HepG2 (cell line): ENCODE measurements at regions not wholly inside any gene's neighbourhood (a gene's known extent, or its start where the extent isn't known, plus 50 kb on each side); places are given as distances from the start of the nearest gene placed in this dataset.

Experiments used
- ATAC-seq: fragments of 200-7000 bp; cut with Tn5 transposase; 3 replicates; pipeline ENCODE4 v1.9.1; 2020; ENCODE audit warnings: mild to moderate bottlenecking, moderate library complexity
- BruUV-seq: library from RNA; stranded (reverse); fragments of 400-500 nt; replicated peaks from 2 replicates; lab custom pipeline; 2021; lab: Mats Ljungman, UMichigan
- CTCF ChIA-PET: fragments of 300-600 bp; formaldehyde crosslinking; extraction: SDS; loops from one replicate; lab custom pipeline; 2021; ENCODE audit warnings: low total read pairs, inconsistent platforms, low intra/inter-chr PET ratio; lab: Yijun Ruan, JAX
- POLR2A ChIA-PET: fragments of 350-600 bp; sonication (Branson Sonifier 250); formaldehyde crosslinking; loops from one replicate; lab custom pipeline; 2020; ENCODE audit warnings: antibody characterized with exemption, inconsistent platforms; lab: Yijun Ruan, JAX
- DNase-seq: peaks from one replicate; pipeline ENCODE4 v3.0.0-alpha.2; 2015; ENCODE audit warnings: low spot score
- FAIRE-seq: peaks from 3 replicates; lab custom pipeline; 2011; peaks lifted over from hg19 to GRCh38; lab: Jason Lieb, UNC
- H2AFZ ChIP-seq: one replicate; pipeline ENCODE4 v1.6.1; 2011; ENCODE audit warnings: low read length, inconsistent platforms
- H3K27ac ChIP-seq: fragments of 300-600 bp; 3 replicates; pipeline ENCODE4 v1.8.0; 2011; ENCODE audit warnings: mixed run types, mild to moderate bottlenecking, mixed read lengths, low read length, inconsistent platforms; ENCODE audit not compliant: insufficient read depth; ENCODE audit errors: extremely low read length
- H3K27me3 ChIP-seq, 2 experiments: fragments of 200-600 bp in 1 of 2; 2 replicates in 1 of 2; 3 replicates in 1 of 2; pipeline versions ENCODE4 v1.6.0 to v1.8.0; 2011; ENCODE audit warnings: low read length in 2 of 2, mild to moderate bottlenecking in 2 of 2, moderate library complexity in 2 of 2, inconsistent platforms in 1 of 2; ENCODE audit not compliant: insufficient read depth in 2 of 2, control insufficient read depth in 1 of 2
- H3K36me3 ChIP-seq, 2 experiments: fragments of 200-600 bp in 1 of 2; replicated peaks in 1 of 2; 2 replicates in 1 of 2; 3 replicates in 1 of 2; pipeline versions ENCODE4 v1.5.1 to v1.8.0; 2011; ENCODE audit warnings: low read length in 2 of 2, inconsistent platforms in 1 of 2; ENCODE audit not compliant: insufficient read depth in 2 of 2, control insufficient read depth in 1 of 2
- H3K4me1 ChIP-seq: 2 replicates; pipeline ENCODE4 v1.5.1; 2012; ENCODE audit warnings: low read length, inconsistent platforms; ENCODE audit not compliant: insufficient read depth
- H3K4me2 ChIP-seq: 2 replicates; pipeline ENCODE4 v1.6.0; 2011; ENCODE audit warnings: low read depth, low read length, inconsistent platforms
- H3K4me3 ChIP-seq, 3 experiments: fragments of 200-600 bp in 1 of 3; sonication (generic), shearing (Covaris generic) in 1 of 3; replicated peaks in 1 of 3; 2 replicates each; pipeline ENCODE4 v1.5.1; 2011 to 2016; ENCODE audit warnings: low read length in 3 of 3, inconsistent platforms in 2 of 3, low read depth in 2 of 3, mild to moderate bottlenecking in 2 of 3, control low read depth in 1 of 3, mixed read lengths in 1 of 3; ENCODE audit not compliant: insufficient read depth in 1 of 3
- H3K79me2 ChIP-seq: one replicate; pipeline ENCODE4 v1.6.1; 2011; ENCODE audit warnings: low read length, inconsistent platforms; ENCODE audit not compliant: insufficient read depth
- H3K9ac ChIP-seq: 2 replicates; pipeline ENCODE4 v1.6.0; 2011; ENCODE audit warnings: mild to moderate bottlenecking, low read depth, low read length, inconsistent platforms; ENCODE audit not compliant: insufficient read depth
- H3K9me3 ChIP-seq: 2 replicates; pipeline ENCODE4 v1.5.1; 2012; ENCODE audit warnings: mild to moderate bottlenecking, low read length
- H4K20me1 ChIP-seq: 2 replicates; pipeline ENCODE4 v1.6.0; 2011; ENCODE audit warnings: inconsistent platforms, mild to moderate bottlenecking, low read length, moderate library complexity; ENCODE audit not compliant: insufficient read depth
- KLF6 ChIP-seq: IDR thresholded peaks from 2 replicates; pipeline ENCODE4 v1.8.0; 2016; ENCODE audit warnings: missing biosample characterization, missing genetic modification reagents
- MAFF ChIP-seq: IDR thresholded peaks from 2 replicates; pipeline ENCODE4 v1.6.1; 2011; ENCODE audit warnings: low read depth, low read length, improper control_type of control experiment
- MAFK ChIP-seq, 2 experiments: IDR thresholded peaks in 1 of 2; conservative IDR thresholded peaks in 1 of 2; 2 replicates each; pipeline ENCODE4 v1.6.1; 2011; ENCODE audit warnings: improper control_type of control experiment in 2 of 2, low read length in 2 of 2
- YY1 ChIP-seq: IDR thresholded peaks from 2 replicates; pipeline ENCODE4 v1.6.1; 2011; ENCODE audit warnings: low read length, low read depth, moderate library complexity, mild to moderate bottlenecking; ENCODE audit not compliant: insufficient read depth, insufficient replicate concordance
- ZNF33A ChIP-seq: sonication (generic); formaldehyde crosslinking; IDR thresholded peaks from 2 replicates; pipeline ENCODE4 v1.5.1; 2020; ENCODE audit warnings: missing genetic modification reagents, mild to moderate bottlenecking, moderate library complexity, borderline replicate concordance
- ZNF609 ChIP-seq: sonication (generic); formaldehyde crosslinking; IDR thresholded peaks from 2 replicates; pipeline ENCODE4 v1.4.0; 2020; ENCODE audit warnings: mild to moderate bottlenecking, missing genetic modification reagents, borderline replicate concordance
- WGBS: methylation state at CpG from one replicate; pipeline ENCODE4 v1.1.6; 2017; ENCODE audit warnings: low lambda C conversion rate; 5-methylcytosine and 5-hydroxymethylcytosine counted together
- in situ Hi-C: cut with HindIII; loops from 2 replicates; pipeline ENCODE4 v1.10.0; 2017; ENCODE audit warnings: low pct_unique_long_range_greater_than_20kb; ENCODE audit not compliant: extremely low pct_ligation_motif_present
- intact Hi-C: fragments of 100-400 bp; cut with micrococcal nuclease; formaldehyde crosslinking; loops from one replicate; pipeline ENCODE4 v1.10.0; 2022; ENCODE audit not compliant: unreplicated experiment

GRCh38 chr3:110900576-110900975 lies 171.0 kb upstream of the NECTIN3 start (continued):
- no peak for TF ChIP-seq ZNF609 (CRISPR knock-in tag)
- no peak for TF ChIP-seq YY1

- H3K36me3 ChIP-seq, result no peaks in the 10 kb centered on the region
- no peaks in the 10 kb centered on the region for H3K9me3 ChIP-seq
- H2AFZ ChIP-seq, result no peak overlapping the region
- H3K9ac ChIP-seq, result no peak overlapping the region
- no peak overlapping the region for H3K4me3 ChIP-seq
- ATAC-seq (no peak), FAIRE-seq (no peak), DNase-seq (no peak)
- no peaks in the 10 kb centered on the region for H3K79me2 ChIP-seq
- intact Hi-C loops (no loop called here), in situ Hi-C loops (no loop called here)
- no TSS peak for BruUV-seq
- no peak overlapping the region for H3K4me2 ChIP-seq
- no peaks in the 10 kb centered on the region for H3K4me1 ChIP-seq
- ChIA-PET CTCF (no interaction called here), POLR2A (no interaction called here)
- no peaks in the 10 kb centered on the region for H4K20me1 ChIP-seq
- H3K27me3 ChIP-seq, result no peaks in the 10 kb centered on the region
- TF ChIP-seq MAFF (peak; percentile 96), KLF6 (CRISPR knock-in tag) (no peak), ZNF33A (no peak), MAFK (conservative IDR thresholded peaks at IDR 0.05 in 1 of 2, IDR thresholded peaks at IDR 0.05 in 1 of 2; ENCODE audit: low read length in 2 of 2) (peak; percentile 93 to 98)
- no peak overlapping the region for H3K27ac ChIP-seq
- WGBS, result 65% methylated on average over 1 of the region's 1 CpG
Observed at GRCh38 chr3:110901536-110901935, 170.1 kb upstream of the NECTIN3 start.
